ENCODE measurements at regions not wholly inside any gene's neighbourhood (a gene's known extent, or its start where the extent isn't known, plus 50 kb on each side); places are given as distances from the start of the nearest gene placed in this dataset.

DNA sequence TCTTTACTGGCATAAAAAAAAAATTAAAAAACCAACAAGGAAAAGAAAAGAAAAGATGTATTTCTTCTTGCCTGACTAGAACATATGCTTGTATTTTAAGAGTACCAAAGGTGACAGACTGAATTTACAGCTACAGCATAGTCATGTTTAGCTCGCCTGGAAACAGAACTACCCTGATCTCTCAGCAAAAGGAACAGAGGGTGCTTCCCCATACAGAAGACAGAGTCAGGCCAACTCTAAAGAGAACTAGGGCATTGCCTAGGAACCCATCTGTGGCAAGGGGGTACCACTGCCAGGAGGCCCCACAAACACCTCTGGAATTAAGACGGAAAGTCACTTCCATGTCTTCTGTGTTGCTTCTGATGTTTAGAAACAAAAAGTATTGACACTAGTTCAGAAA lies 252.1 kb upstream of the STARD13 start:
- no peak for TF ChIP-seq POLR2A (IDR thresholded peaks at IDR 0.05)
- TF ChIP-seq CTCF (IDR thresholded peaks at IDR 0.05): no peak
